HEK293T (cell line): ENCODE measurements at regions not wholly inside any gene's neighbourhood (a gene's known extent, or its start where the extent isn't known, plus 50 kb on each side); places are given as distances from the start of the nearest gene placed in this dataset.
"Not testable (repeated sequence)": the region's sequence is repeated elsewhere in the genome, so short reads cannot be mapped to it uniquely, and the experiment has no call there.

ENCODE experiments used
- BHLHE40 ChIP-seq: fragments of 450-650 bp; IDR thresholded peaks from 2 replicates; pipeline ENCODE4 v1.6.1; 2016; ENCODE audit warnings: mild to moderate bottlenecking, moderate library complexity, borderline replicate concordance
- CTBP1 ChIP-seq: fragments of 450-650 bp; IDR thresholded peaks from 2 replicates; pipeline ENCODE4 v1.6.1; 2016; ENCODE audit warnings: borderline replicate concordance
- ELF4 ChIP-seq: fragments of 450-650 bp; IDR thresholded peaks from 2 replicates; pipeline ENCODE4 v1.6.1; 2017; ENCODE audit warnings: antibody characterized with exemption
- FOXA1 ChIP-seq: fragments of 450-650 bp; IDR thresholded peaks from 2 replicates; pipeline ENCODE4 v1.6.1; 2016; ENCODE audit warnings: mild to moderate bottlenecking
- FOXK2 ChIP-seq: fragments of 450-650 bp; IDR thresholded peaks from 2 replicates; pipeline ENCODE4 v1.6.1; 2016; ENCODE audit warnings: mild to moderate bottlenecking
- FOXM1 ChIP-seq: fragments of 450-650 bp; IDR thresholded peaks from 2 replicates; pipeline ENCODE4 v1.6.1; 2017; ENCODE audit warnings: mild to moderate bottlenecking, borderline replicate concordance
- HDGF ChIP-seq: fragments of 450-650 bp; IDR thresholded peaks from 2 replicates; pipeline ENCODE4 v1.6.1; 2017; ENCODE audit warnings: antibody characterized with exemption, borderline replicate concordance
- L3MBTL2 ChIP-seq: fragments of 450-650 bp; conservative IDR thresholded peaks from 2 replicates; pipeline ENCODE4 v1.6.1; 2016; ENCODE audit warnings: mild to moderate bottlenecking
- LEF1 ChIP-seq: fragments of 450-650 bp; IDR thresholded peaks from 2 replicates; pipeline ENCODE4 v1.6.1; 2017; ENCODE audit warnings: mild to moderate bottlenecking, borderline replicate concordance
- PKNOX1 ChIP-seq: fragments of 450-650 bp; IDR thresholded peaks from 2 replicates; pipeline ENCODE4 v1.6.1; 2016
- SP1 ChIP-seq: fragments of 450-650 bp; IDR thresholded peaks from 2 replicates; pipeline ENCODE4 v1.6.1; 2017
- SUZ12 ChIP-seq: fragments of 450-650 bp; IDR thresholded peaks from 2 replicates; pipeline ENCODE4 v1.6.1; 2016; ENCODE audit warnings: mild to moderate bottlenecking
- TARDBP ChIP-seq: fragments of 450-650 bp; IDR thresholded peaks from 2 replicates; pipeline ENCODE4 v1.6.1; 2016
- ZNF384 ChIP-seq: fragments of 450-650 bp; IDR thresholded peaks from 2 replicates; pipeline ENCODE4 v1.6.1; 2016

DNA sequence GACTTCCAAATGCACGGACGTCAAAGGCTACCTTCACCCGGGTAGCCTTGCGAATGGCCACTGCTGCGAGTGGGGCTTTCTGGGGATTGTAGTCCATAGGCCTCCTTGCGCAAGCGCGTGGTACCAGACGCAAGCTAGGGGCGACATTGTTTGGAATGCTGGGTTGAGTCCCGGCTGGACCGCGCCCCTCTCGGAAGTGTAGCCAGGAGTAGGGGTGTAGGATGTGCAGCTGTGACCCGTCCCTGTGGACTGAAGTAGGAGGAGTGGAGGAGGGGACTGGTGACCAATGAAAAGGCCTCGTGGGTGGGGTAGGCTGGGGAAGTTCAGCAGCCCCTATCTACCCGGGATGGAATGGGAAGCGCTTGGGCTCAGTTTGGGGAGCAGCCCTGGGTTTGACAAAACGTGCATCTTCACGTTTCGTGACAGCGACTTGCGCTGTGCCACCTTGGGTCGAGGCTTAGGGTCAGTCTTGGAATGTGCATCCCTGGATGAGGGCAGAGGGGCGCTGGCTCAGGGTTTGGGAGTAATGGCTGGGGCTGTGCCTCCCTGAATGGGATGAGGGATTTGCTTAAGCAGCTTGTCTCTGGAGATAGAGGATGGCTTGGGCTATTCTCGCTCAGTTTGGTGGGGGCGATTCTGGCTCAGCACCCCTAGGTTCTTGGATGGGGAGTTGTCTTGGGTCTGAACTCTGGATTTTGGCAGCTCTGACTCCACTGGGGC lies 111.8 kb upstream of the GPR39 start:
- TF ChIP-seq HDGF, SP1, BHLHE40, SUZ12, FOXM1, LEF1, FOXK2, TARDBP, FOXA1, L3MBTL2, PKNOX1, ELF4, ZNF384, CTBP1: not testable (repeated sequence)
